NCI-H69 (cell line): ENCODE measurements at regions not wholly inside any gene's neighbourhood (a gene's known extent, or its start where the extent isn't known, plus 50 kb on each side); places are given as distances from the start of the nearest gene placed in this dataset.
"Not testable (repeated sequence)": the region's sequence is repeated elsewhere in the genome, so short reads cannot be mapped to it uniquely, and the experiment has no call there.

Source experiments
- DNase-seq: peaks from one replicate; lab custom pipeline; 2025; lab: John Stamatoyannopoulos, UW

GRCh38 chr6:6978731-6979130 is 129.0 kb upstream of the RREB1 start:
- no peak for DNase-seq

- DNase-seq = no peak
Observed at GRCh38 chr6:6980999-6981597, 126.7 kb upstream of the RREB1 start.

DNA sequence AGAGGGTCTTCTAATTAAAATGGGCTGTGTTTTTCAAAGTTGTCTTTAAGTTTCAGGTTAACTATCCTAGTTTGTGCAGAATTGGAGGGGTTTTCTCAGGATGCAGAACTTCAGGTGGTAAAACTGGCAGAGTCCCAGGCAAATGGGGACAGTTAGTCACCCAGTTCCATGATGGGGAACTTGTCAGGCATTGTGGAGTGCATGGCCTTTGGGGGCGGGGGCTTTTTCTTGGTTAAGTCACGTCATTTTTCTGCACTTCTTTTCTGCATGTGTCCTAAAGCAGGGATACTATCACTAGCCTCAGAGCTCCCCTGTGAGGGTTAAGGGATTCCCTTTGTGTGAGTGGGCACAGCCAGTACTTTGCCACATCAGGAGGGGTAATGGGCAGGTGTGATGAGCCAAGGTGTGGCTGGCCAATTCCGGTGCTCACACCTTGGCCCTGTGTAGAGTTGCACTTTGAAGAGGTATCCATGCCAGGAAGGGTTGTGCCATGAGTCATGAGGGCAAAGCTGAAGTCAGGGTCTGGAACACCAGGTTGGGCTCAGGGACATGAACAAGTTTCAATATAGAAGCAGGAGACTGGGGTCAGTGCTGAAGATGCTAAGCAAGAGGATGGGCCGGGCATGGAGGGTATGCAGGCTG is 126.0 kb upstream of the RREB1 start:
- no peak for DNase-seq

DNA sequence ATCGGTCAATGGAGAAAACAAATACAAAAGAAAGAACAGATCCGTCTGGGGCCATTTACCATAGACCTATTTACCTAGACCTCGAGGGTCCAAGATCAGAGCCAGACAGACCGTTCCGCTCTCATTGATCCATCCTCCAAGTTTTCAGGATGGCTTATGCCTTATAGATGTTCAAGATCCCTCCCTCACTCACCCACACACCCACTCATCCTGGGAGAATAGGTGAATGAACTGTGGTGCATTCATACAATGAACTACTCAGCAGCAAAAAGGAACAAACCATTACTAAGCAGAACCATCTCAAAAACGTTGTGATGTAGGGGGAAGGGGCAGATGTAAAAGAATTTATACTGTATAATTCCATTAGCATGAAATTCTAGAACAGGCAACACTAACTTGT is 125.1 kb upstream of the RREB1 start:
- DNase-seq = no peak

DNA sequence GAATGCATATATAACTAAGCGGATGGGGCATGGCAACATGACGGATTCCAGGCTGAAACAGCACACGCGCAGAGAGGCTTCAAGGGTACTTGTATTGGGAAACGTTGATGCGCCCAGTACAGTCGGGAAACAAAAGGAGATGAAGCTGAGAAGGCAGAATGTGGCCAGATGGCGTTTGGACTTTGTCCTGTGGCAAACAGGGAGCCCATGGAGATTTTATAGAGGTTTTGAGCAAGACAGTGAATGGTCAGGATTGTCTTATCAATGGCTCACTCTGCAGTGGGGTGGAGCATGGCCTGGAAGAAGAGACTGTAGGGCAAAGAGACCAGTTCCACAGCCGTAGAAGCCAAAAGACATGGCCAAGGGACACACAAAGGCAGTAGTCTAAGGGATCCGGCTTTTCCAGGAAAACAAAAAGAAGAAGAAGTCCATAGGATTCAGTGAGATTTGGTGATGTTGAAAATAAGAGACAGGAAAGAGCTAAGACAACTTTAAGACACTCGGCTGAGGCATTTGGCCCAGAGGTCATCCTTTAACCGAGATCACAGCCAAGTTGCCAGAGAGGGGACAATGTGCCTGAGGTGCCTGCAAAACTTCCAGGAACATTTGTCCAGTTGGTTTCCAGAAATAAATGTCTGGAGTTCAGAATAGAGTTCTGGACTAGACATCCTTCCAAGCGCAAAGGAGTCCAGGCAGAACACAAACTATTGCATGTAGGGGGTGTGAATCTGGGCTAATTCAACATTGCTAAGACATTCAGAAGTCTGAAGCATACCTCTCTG is 123.0 kb upstream of the RREB1 start:
- peak; percentile 31 for DNase-seq

GRCh38 chr6:6986344-6986743 is 121.4 kb upstream of the RREB1 start:
- no peak for DNase-seq

DNA sequence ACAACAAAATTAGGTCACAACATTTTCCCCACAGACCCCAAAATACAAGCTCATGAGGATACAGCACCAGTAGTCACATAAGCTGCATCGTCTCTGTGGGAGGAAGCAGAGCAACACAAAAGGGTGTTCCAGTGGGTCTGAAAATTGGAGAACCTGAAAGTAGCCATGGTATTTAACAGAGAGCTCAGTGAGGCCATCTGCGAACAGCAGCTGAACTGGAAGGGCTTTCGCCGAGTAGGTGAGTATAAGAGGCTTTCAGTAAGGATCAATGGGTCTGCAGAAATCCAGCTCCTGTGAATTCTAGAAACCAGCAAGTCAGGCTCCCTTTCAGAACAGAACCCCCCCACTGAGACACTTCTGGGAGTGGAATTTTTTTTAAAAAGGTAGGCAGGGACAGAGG is 120.0 kb upstream of the RREB1 start:
- no peak for DNase-seq

- DNase-seq = not testable (repeated sequence)
Observed at GRCh38 chr6:6990059-6990458, 117.7 kb upstream of the RREB1 start.

DNA sequence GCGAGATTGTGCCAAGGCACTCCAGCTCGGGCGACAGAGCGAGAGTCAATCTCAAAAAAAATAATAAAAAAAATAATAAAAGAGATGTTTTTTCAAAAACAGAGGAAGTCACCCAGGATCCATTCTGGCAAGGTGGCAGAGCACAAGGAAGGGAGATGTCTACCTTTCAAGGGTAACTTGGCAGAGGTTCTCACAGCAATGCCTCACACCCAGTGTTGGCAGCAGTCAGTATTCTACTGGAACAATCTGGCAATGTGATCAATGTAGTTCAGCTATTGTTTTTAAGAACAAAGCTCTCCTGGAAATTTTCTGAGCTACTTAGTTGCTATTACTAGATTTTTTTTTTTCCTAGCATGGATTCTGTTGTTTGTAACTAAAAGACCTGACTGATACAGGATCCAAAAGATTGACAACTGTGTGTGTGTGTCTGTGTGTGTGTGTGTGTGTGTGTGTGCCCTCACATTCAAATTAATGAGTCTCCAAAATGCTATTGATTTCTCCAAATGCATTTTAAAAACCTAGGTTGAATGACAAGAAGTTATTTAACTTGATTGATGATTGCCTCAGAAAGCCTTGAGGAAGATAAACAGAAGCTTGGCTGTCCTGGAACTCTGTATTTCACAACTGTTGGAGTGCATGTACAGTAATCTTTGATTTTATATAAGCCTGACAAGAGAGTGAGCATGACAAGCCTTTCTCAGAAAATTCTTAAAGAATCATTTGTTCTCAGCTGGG is 114.1 kb upstream of the RREB1 start:
- DNase-seq = no peak

DNA sequence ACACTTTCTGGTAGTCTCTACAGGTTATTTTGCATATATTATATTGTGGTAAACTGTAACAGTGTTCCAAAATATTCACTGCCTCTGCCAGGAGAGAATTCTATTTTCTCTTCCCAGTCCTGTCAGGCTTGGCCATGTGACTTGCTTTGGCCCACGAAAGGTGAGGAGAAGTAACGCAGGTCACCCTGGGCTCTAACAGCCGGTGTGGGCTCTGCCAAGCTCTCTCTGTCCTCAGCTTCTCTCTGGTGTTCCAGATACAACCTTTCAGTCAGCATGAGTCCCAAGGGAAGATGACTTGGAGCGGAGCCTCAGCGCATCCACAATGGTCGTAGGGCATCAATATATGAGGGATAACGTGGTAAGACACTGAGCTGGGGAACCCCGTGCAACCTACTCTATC is 113.0 kb upstream of the RREB1 start:
- no peak for DNase-seq

DNA sequence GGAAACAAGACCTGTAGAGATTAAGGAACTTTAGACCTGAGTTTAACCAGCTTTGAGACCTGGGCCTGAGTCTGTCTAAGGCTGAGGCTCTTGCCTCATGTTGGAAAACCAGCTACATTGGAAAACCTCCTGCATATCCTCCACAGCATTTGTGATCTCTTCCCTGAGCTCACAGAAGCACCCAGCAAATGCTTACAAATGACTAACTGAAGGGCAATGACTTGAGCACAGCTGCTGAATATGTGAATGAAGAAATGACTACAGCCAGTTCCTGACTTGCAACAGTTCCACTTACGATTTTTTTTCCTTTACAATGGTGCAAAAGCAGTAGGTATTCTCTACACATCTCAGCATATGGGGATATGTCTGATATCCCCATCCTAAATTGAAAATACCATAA is 112.4 kb upstream of the RREB1 start:
- DNase-seq = no peak

DNA sequence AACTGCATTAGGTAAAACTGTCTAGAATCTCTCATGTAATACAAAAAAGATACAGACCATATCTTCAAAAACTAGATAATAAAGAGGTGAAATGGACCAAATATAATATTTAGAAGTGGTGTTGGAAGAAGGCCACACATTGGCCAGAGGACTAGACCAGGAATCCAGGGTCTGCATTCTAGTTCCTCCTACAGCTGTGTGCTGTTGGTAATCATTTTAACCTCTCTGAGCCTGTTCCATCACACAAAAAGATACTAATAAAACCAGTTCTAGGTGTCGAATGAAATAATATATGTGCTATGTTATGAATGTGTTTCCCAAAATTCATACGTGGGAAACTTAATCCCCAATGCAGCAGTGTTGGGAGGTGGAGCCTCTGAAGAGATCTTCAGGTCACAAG is 111.6 kb upstream of the RREB1 start:
- DNase-seq = no peak

- DNase-seq = peak; percentile 30
Observed at GRCh38 chr6:6997263-6998193, 110.2 kb upstream of the RREB1 start.

- peak; percentile 30 for DNase-seq
Observed at GRCh38 chr6:6998194-6998569, 109.6 kb upstream of the RREB1 start.

DNA sequence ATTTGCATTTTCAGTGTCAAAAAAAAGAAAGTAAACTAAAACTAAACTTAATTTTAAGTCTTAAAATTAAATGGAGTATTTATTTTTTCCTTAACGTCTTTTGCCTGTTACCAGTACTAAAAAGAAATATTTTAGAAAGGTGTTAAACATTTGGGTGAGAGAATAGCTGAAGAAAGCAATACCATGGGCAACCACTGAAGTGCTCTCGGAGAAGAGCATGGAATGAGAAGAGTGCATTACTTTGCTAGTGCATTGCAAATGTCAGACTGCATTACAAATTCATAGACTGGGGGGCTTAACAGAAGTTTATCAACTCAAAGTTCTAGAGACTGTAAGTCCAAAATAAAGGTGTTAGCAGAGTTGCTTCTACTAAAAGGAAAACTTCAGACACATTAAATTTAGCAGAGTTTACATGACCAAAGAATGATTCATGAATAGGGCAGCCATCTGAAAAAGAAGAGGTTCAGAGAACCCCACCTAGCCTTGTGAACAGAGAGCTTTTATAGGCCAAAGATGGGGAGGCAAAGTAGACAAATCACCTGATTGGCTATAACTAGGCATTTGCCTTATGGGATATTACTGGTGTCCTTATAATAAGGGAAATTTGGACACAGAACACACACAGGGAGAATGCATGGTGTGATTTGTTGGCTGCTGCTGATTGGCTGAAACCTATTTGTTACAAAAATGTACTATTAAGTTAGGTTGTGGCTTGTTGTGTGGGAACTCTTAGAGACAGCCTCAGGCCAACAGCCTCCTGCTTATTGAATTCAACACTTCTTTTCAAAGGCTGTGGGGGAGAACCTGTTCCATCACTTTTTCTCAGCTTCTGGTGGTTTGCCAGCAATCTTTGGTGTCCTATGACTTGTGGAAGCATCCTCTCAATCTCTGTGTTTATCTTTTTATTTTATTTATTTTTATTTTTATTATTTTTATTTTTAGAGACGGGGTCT is 106.7 kb upstream of the RREB1 start:
- DNase-seq = peak; percentile 9

- no peak for DNase-seq
Observed at GRCh38 chr6:7003041-7003440, 104.7 kb upstream of the RREB1 start.

DNA sequence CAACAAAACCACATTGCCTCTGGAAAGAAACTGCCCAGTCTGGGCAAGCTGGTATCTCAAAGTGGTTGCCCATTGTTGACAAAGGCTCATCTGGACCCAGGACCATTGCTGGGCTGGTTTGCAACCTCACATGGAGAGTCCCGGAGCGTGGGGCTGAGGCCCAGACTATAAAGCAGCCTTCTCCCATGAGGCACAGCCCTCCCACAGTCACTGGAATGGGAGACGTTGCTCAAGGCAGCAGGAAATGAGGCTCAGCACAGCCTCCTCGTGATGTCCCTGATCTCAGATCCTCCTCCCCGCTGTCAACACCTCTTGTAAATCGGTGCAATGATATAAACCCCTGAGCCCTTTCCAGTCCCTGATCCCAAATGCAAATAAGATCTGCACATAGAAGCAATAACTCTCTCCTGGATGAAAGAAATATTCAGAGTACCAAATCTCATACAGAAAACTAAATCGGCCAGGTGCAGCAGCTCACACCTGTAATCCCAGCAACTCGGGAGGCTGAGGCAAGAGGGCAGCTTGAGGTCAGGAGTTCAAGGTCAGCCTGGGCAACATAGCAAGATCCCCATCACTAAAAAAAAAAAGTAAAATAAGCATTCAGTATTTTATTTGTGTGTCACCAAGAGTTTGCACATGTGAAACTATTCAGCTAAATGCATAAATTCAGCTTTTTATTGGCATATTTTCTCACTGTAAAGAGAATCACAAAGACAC is 103.0 kb upstream of the RREB1 start:
- no peak for DNase-seq

DNA sequence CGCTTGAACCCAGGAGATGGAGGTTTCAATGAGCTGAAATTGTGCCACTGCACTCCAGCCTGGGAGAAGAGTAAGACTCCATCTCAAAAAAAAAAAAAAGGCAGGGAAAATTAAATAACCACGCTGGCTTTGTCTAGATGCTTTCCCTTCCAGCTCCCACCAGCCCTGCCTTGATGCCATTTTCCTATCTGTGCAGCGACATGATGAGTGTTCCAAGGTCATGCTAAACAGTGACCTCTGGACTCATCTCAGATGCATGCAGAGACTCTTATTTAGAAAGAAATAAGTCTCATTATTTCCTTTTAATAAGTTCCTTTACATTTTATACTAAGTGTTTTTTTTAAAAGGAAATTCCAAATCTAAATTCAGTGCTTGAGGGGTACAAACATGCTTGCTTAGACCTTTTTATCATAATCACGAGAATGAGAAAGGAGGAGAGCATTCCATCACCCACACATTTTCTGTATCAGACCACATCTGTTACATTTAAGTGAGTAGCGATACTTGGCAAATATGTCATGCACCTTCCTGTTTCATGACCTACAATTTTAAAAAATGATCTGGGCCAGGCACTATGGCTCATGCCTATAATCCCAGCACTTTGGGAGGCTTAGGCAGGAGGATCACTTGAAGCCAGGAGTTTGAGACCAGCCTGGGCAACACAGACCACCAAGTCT is 101.1 kb upstream of the RREB1 start:
- no peak for DNase-seq

GRCh38 chr6:7008451-7008988 is 99.2 kb upstream of the RREB1 start:
- DNase-seq = no peak
